ENCODE measurements at regions not wholly inside any gene's neighbourhood (a gene's known extent, or its start where the extent isn't known, plus 50 kb on each side); places are given as distances from the start of the nearest gene placed in this dataset.
"Not testable (repeated sequence)": the region's sequence is repeated elsewhere in the genome, so short reads cannot be mapped to it uniquely, and the experiment has no call there.

DNA sequence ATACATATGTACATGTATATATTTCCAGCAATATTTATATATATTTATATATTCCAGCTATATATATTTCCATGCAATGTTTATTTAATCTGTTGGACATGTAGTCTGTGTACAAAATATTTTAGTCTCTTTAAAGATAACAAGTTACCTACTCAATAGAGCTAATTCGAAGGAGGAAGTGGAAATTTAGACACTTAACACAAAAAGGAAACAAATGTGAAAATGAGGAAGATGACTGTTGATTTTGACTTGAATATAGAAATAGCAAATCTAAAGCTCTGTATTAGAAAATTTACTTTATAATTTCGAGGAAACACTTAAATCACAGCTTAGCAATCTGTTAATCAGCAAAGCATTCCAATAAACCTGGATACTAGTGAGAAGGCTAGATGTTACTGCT is 1064.4 kb downstream of the PCDH7 start:
- ATAC-seq, result no peak
- 12% methylated on average over 2 of the region's 2 CpGs for WGBS (ENCODE audit: insufficient coverage, low coverage, low lambda C conversion rate, missing lambda C conversion rate)

GRCh38 chr4:31787701-31788100 is 1067.5 kb downstream of the PCDH7 start:
- H3K36me3 ChIP-seq, result no peaks in the 10 kb centered on the region
- no peak for DNase-seq
- no peaks in the 10 kb centered on the region for H3K4me1 ChIP-seq
- no peak for TF ChIP-seq POLR2A (IDR thresholded peaks at IDR 0.05)
- TF ChIP-seq CTCF (IDR thresholded peaks at IDR 0.05), result no peak
- H3K4me3 ChIP-seq, result no peak overlapping the region
- no peak for ATAC-seq
- no peak overlapping the region for H3K27ac ChIP-seq
- intact Hi-C loops (cut with DNase I), result no loop called here
- no peaks in the 10 kb centered on the region for H3K27me3 ChIP-seq
- no peaks in the 10 kb centered on the region for H3K9me3 ChIP-seq
- WGBS (ENCODE audit: insufficient coverage, low coverage, low lambda C conversion rate, missing lambda C conversion rate), result 29% methylated on average over 1 of the region's 1 CpG

More for the DNA sequence above, 1064.4 kb downstream of the PCDH7 start:
- TF ChIP-seq POLR2A (IDR thresholded peaks at IDR 0.05) (no peak), CTCF (IDR thresholded peaks at IDR 0.05) (no peak)
- H3K36me3 ChIP-seq, result no peaks in the 10 kb centered on the region
- no peaks in the 10 kb centered on the region for H3K27me3 ChIP-seq
- no peaks in the 10 kb centered on the region for H3K4me1 ChIP-seq
- intact Hi-C loops (cut with DNase I), result no loop called here
- H3K9me3 ChIP-seq, result no peaks in the 10 kb centered on the region
- H3K27ac ChIP-seq, result no peak overlapping the region
- no peak for DNase-seq
- H3K4me3 ChIP-seq, result no peak overlapping the region

- Histone ChIP-seq H3K27ac (no peak overlapping the region), H3K9me3 (no peaks in the 10 kb centered on the region), H3K27me3 (no peaks in the 10 kb centered on the region), H3K4me1 (no peaks in the 10 kb centered on the region), H3K36me3 (no peaks in the 10 kb centered on the region), H3K4me3 (no peak overlapping the region)
- ATAC-seq (no peak), DNase-seq (no peak)
- intact Hi-C loops (cut with DNase I), result no loop called here
- TF ChIP-seq POLR2A (IDR thresholded peaks at IDR 0.05) (no peak), CTCF (IDR thresholded peaks at IDR 0.05) (no peak)
- 16% methylated on average over 2 of the region's 2 CpGs for WGBS (ENCODE audit: insufficient coverage, low coverage, low lambda C conversion rate, missing lambda C conversion rate)
Measured at GRCh38 chr4:31788676-31789075, 1068.5 kb downstream of the PCDH7 start.

GRCh38 chr4:31791666-31792065 is 1071.5 kb downstream of the PCDH7 start:
- Histone ChIP-seq H3K4me3 (no peak overlapping the region), H3K27me3 (no peaks in the 10 kb centered on the region), H3K9me3 (no peaks in the 10 kb centered on the region), H3K36me3 (no peaks in the 10 kb centered on the region), H3K27ac (no peak overlapping the region), H3K4me1 (no peaks in the 10 kb centered on the region)
- no peak for ATAC-seq
- intact Hi-C loops (cut with DNase I), result no loop called here
- DNase-seq, result no peak
- TF ChIP-seq CTCF (IDR thresholded peaks at IDR 0.05) (no peak), POLR2A (IDR thresholded peaks at IDR 0.05) (no peak)
- 40% methylated on average over 1 of the region's 1 CpG for WGBS (ENCODE audit: insufficient coverage, low coverage, low lambda C conversion rate, missing lambda C conversion rate)

- ATAC-seq (no peak), DNase-seq (no peak)
- WGBS (ENCODE audit: insufficient coverage, low coverage, low lambda C conversion rate, missing lambda C conversion rate), result 41% methylated on average over 4 of the region's 4 CpGs
- Histone ChIP-seq H3K4me1 (no peaks in the 10 kb centered on the region), H3K27me3 (no peaks in the 10 kb centered on the region), H3K9me3 (no peaks in the 10 kb centered on the region), H3K27ac (no peak overlapping the region), H3K36me3 (no peaks in the 10 kb centered on the region), H3K4me3 (no peak overlapping the region)
- intact Hi-C loops (cut with DNase I), result no loop called here
- TF ChIP-seq CTCF (IDR thresholded peaks at IDR 0.05), result no peak
- TF ChIP-seq POLR2A (IDR thresholded peaks at IDR 0.05), result no peak
Measured at GRCh38 chr4:31793907-31794306, 1073.7 kb downstream of the PCDH7 start.

DNA sequence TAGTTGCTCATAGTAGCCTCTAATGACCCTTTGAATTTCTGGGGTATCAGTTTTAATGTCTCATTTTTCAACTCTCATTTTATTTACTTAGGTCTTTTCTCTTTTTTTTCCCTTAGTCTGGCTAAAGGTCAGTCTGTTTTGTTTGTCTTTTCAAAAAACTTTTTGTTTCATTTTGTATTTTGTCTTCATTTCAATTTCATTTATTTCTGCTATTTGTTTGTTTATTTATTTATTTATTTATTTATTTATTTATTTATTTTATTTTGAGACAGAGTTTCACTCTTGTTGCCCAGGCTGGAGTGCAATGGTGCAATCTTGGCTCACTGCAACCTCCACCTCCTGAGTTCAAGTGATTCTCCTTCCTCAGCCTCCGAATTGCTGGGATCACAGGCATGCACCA is 1076.9 kb downstream of the PCDH7 start:
- not testable (repeated sequence) for H3K27me3 ChIP-seq, ATAC-seq
- 83% methylated on average over 1 of the region's 1 CpG for WGBS (ENCODE audit: insufficient coverage, low coverage, low lambda C conversion rate, missing lambda C conversion rate)

More for the DNA sequence above, 1076.9 kb downstream of the PCDH7 start:
- H3K27ac ChIP-seq; H3K4me1 ChIP-seq; H3K4me3 ChIP-seq; H3K9me3 ChIP-seq; H3K36me3 ChIP-seq; intact Hi-C loops (cut with DNase I); DNase-seq: not testable (repeated sequence)

All from right lobe of liver (tissue), 6 donors.